GM23338 (cell line): ENCODE measurements at regions not wholly inside any gene's neighbourhood (a gene's known extent, or its start where the extent isn't known, plus 50 kb on each side); places are given as distances from the start of the nearest gene placed in this dataset.

ENCODE experiments used
- ATAC-seq: fragments of 200-7000 bp; cut with Tn5 transposase; 3 replicates; pipeline ENCODE4 v1.9.1; 2020
- DNase-seq: peaks from one replicate; pipeline ENCODE4 v3.0.0-alpha.2; 2015; ENCODE audit warnings: low spot score
- H2AFZ ChIP-seq: fragments of 200-600 bp; sonication (generic); 2 replicates; pipeline ENCODE4 v1.8.0; 2016; ENCODE audit warnings: antibody characterized with exemption, mild to moderate bottlenecking, moderate library complexity
- H3F3A ChIP-seq: fragments of 200-600 bp; sonication (generic); replicated peaks from 2 replicates; pipeline ENCODE4 v1.8.0; 2017; ENCODE audit warnings: antibody characterized with exemption, mixed run types, low read depth
- H3K27ac ChIP-seq: fragments of 200-600 bp; sonication (generic); 2 replicates; pipeline ENCODE4 v1.6.1; 2016; ENCODE audit warnings: low read depth
- H3K27me3 ChIP-seq: fragments of 200-600 bp; sonication (generic); 2 replicates; pipeline ENCODE4 v1.8.0; 2016; ENCODE audit warnings: mild to moderate bottlenecking, mixed run types, moderate library complexity; ENCODE audit not compliant: insufficient read depth
- H3K36me3 ChIP-seq: fragments of 200-600 bp; sonication (generic); 2 replicates; pipeline ENCODE4 v1.8.0; 2016; ENCODE audit warnings: mild to moderate bottlenecking; ENCODE audit not compliant: insufficient read depth
- H3K4me1 ChIP-seq: fragments of 200-600 bp; sonication (generic); 2 replicates; pipeline ENCODE4 v1.8.0; 2016; ENCODE audit warnings: mild to moderate bottlenecking, moderate library complexity; ENCODE audit not compliant: insufficient read depth
- H3K4me2 ChIP-seq: fragments of 200-600 bp; sonication (generic); 2 replicates; pipeline ENCODE4 v1.7.1; 2017; ENCODE audit warnings: mixed run types
- H3K4me3 ChIP-seq: fragments of 200-600 bp; sonication (generic); 2 replicates; pipeline ENCODE4 v1.6.1; 2016; ENCODE audit warnings: mixed run types
- H3K79me2 ChIP-seq: fragments of 200-600 bp; sonication (generic); replicated peaks from 2 replicates; pipeline ENCODE4 v1.8.0; 2017; ENCODE audit warnings: mild to moderate bottlenecking; ENCODE audit not compliant: insufficient read depth
- H3K9me2 ChIP-seq: fragments of 200-600 bp; sonication (generic); 2 replicates; pipeline ENCODE4 v1.8.0; 2017; ENCODE audit not compliant: insufficient read depth
- H4K20me1 ChIP-seq: fragments of 200-600 bp; sonication (generic); replicated peaks from 2 replicates; pipeline ENCODE4 v1.8.0; 2017; ENCODE audit warnings: mild to moderate bottlenecking; ENCODE audit not compliant: insufficient read depth
- H3K27ac Mint-ChIP-seq: 2 replicates; pipeline ENCODE4 v1.8.0; 2020; ENCODE audit warnings: inconsistent platforms, mild to moderate bottlenecking, moderate library complexity, mixed read lengths
- H3K27me3 Mint-ChIP-seq: 3 replicates; pipeline ENCODE4 v1.8.0; 2022; ENCODE audit warnings: low read depth, mild to moderate bottlenecking, moderate library complexity, mixed read lengths, inconsistent platforms; ENCODE audit not compliant: insufficient read depth, poor library complexity
- H3K36me3 Mint-ChIP-seq: 3 replicates; pipeline ENCODE4 v1.8.0; 2021; ENCODE audit warnings: low read depth, mild to moderate bottlenecking, inconsistent platforms, moderate library complexity, mixed read lengths
- H3K4me1 Mint-ChIP-seq: 3 replicates; pipeline ENCODE4 v1.8.0; 2020; ENCODE audit warnings: mild to moderate bottlenecking, inconsistent platforms, mixed read lengths
- H3K4me3 Mint-ChIP-seq: 3 replicates; pipeline ENCODE4 v1.8.0; 2021; ENCODE audit warnings: moderate library complexity, mild to moderate bottlenecking, inconsistent platforms, mixed read lengths
- H3K9me3 Mint-ChIP-seq: 3 replicates; pipeline ENCODE4 v1.8.0; 2020; ENCODE audit warnings: moderate library complexity, mild to moderate bottlenecking, inconsistent platforms, mixed read lengths
- CTCF ChIP-seq, 2 experiments: fragments of 200-600 bp in 1 of 2; sonication (generic) in 1 of 2; conservative IDR thresholded peaks; 2 replicates each; pipeline versions ENCODE4 v1.5.1 to v1.6.1; 2016 to 2017; ENCODE audit warnings: antibody characterized with exemption in 2 of 2, low read depth in 2 of 2, mild to moderate bottlenecking in 2 of 2, moderate library complexity in 1 of 2
- ETS1 ChIP-seq: IDR thresholded peaks from 2 replicates; pipeline ENCODE4 v1.6.1; 2016; ENCODE audit warnings: antibody characterized with exemption
- EZH2 ChIP-seq: fragments of 200-600 bp; sonication (generic); IDR thresholded peaks from one replicate; pipeline ENCODE4 v1.8.0; 2017; ENCODE audit warnings: antibody characterized with exemption, mild to moderate bottlenecking, low read depth; ENCODE audit not compliant: unreplicated experiment
- EZH2phosphoT487 ChIP-seq: fragments of 200-600 bp; sonication (generic); IDR thresholded peaks from one replicate; pipeline ENCODE4 v1.8.1; 2018; ENCODE audit warnings: antibody characterized with exemption; ENCODE audit not compliant: unreplicated experiment
- JUNB ChIP-seq: IDR thresholded peaks from one replicate; pipeline ENCODE4 v1.6.1; 2016; ENCODE audit warnings: antibody characterized with exemption; ENCODE audit not compliant: unreplicated experiment
- NANOG ChIP-seq: IDR thresholded peaks from 2 replicates; pipeline ENCODE4 v1.6.1; 2016; ENCODE audit warnings: antibody characterized with exemption, borderline replicate concordance
- POLR2AphosphoS5 ChIP-seq: IDR thresholded peaks from 2 replicates; pipeline ENCODE4 v1.6.1; 2016; ENCODE audit warnings: antibody characterized with exemption, low read depth
- STAT1 ChIP-seq: IDR thresholded peaks from one replicate; pipeline ENCODE4 v1.6.1; 2016; ENCODE audit warnings: antibody characterized with exemption; ENCODE audit not compliant: unreplicated experiment
- ZNF114 ChIP-seq: fragments of 250-450 bp; sonication (Bioruptor Pico); IDR thresholded peaks from 2 replicates; pipeline ENCODE4 v1.5.0; 2020; ENCODE audit warnings: mild to moderate bottlenecking, moderate library complexity
- ZNF331 ChIP-seq: fragments of 250-450 bp; sonication (Bioruptor Pico); IDR thresholded peaks from 2 replicates; pipeline ENCODE4 v1.5.0; 2020; ENCODE audit warnings: low read depth, mild to moderate bottlenecking, moderate library complexity
- TF ChIP-seq, protein P1 (sequence below): IDR thresholded peaks from one replicate; pipeline ENCODE4 v1.6.1; 2018; ENCODE audit warnings: antibody characterized with exemption; ENCODE audit not compliant: unreplicated experiment

- no peak for TF ChIP-seq ETS1
- no peak for TF ChIP-seq JUNB
- no peak for TF ChIP-seq EZH2phosphoT487
These were observed 155.1 kb downstream of the LPIN1 start (continued) for GRCh38 chr2:11901351-11902069.

GRCh38 chr2:11903085-11903606, 156.7 kb downstream of the LPIN1 start:
- Mint-ChIP-seq H3K27me3 (no peaks in the 10 kb centered on the region), H3K4me3 (no peak overlapping the region), H3K27ac (no peak overlapping the region), H3K36me3 (no peaks in the 10 kb centered on the region), H3K9me3 (no peaks in the 10 kb centered on the region; the same call in 2 of the 3 replicates), H3K4me1 (no peaks in the 10 kb centered on the region; the same call in 2 of the 3 replicates)
- no peaks in the 10 kb centered on the region for H3K36me3 ChIP-seq
- H3K27ac ChIP-seq, result no peak overlapping the region
- H3K4me2 ChIP-seq, result no peak overlapping the region
- no peaks in the 10 kb centered on the region for H4K20me1 ChIP-seq
- no peaks in the 10 kb centered on the region for H3K4me1 ChIP-seq
- no peak for DNase-seq
- H3K4me3 ChIP-seq, result no peak overlapping the region
- no peaks in the 10 kb centered on the region for H3F3A ChIP-seq
- ATAC-seq, result no peak
- no peak overlapping the region for H2AFZ ChIP-seq
- no peaks in the 10 kb centered on the region for H3K79me2 ChIP-seq
- no peaks in the 10 kb centered on the region for H3K9me2 ChIP-seq
- H3K27me3 ChIP-seq, result no peaks in the 10 kb centered on the region
- TF ChIP-seq CTCF (conservative IDR thresholded peaks at IDR 0.05; ENCODE audit: low read depth in 2 of 2) (no peak), ETS1 (no peak), EZH2 (no peak), STAT1 (no peak), ZNF331 (CRISPR knock-in tag) (no peak), POLR2AphosphoS5 (no peak), ZNF114 (CRISPR knock-in tag) (no peak), NANOG (no peak), JUNB (no peak)
- TF ChIP-seq, protein P1, sequence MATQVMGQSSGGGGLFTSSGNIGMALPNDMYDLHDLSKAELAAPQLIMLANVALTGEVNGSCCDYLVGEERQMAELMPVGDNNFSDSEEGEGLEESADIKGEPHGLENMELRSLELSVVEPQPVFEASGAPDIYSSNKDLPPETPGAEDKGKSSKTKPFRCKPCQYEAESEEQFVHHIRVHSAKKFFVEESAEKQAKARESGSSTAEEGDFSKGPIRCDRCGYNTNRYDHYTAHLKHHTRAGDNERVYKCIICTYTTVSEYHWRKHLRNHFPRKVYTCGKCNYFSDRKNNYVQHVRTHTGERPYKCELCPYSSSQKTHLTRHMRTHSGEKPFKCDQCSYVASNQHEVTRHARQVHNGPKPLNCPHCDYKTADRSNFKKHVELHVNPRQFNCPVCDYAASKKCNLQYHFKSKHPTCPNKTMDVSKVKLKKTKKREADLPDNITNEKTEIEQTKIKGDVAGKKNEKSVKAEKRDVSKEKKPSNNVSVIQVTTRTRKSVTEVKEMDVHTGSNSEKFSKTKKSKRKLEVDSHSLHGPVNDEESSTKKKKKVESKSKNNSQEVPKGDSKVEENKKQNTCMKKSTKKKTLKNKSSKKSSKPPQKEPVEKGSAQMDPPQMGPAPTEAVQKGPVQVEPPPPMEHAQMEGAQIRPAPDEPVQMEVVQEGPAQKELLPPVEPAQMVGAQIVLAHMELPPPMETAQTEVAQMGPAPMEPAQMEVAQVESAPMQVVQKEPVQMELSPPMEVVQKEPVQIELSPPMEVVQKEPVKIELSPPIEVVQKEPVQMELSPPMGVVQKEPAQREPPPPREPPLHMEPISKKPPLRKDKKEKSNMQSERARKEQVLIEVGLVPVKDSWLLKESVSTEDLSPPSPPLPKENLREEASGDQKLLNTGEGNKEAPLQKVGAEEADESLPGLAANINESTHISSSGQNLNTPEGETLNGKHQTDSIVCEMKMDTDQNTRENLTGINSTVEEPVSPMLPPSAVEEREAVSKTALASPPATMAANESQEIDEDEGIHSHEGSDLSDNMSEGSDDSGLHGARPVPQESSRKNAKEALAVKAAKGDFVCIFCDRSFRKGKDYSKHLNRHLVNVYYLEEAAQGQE, result no peak
